ENCODE measurements at regions not wholly inside any gene's neighbourhood (a gene's known extent, or its start where the extent isn't known, plus 50 kb on each side); places are given as distances from the start of the nearest gene placed in this dataset.

- TF ChIP-seq POLR2A (IDR thresholded peaks at IDR 0.05): no peak
- no peak for TF ChIP-seq CTCF (IDR thresholded peaks at IDR 0.05)
- no peak overlapping the region for H3K4me3 ChIP-seq
- H3K27ac ChIP-seq: no peak overlapping the region
- H3K27me3 ChIP-seq: no peaks in the 10 kb centered on the region
- H3K9me3 ChIP-seq: no peaks in the 10 kb centered on the region
- no peaks in the 10 kb centered on the region for H3K36me3 ChIP-seq
- DNase-seq: no peak
- peaks cover 0 to 14% (median 6%) of the 10 kb centered on the region in 4 donors for H3K4me1 ChIP-seq
Observed at GRCh38 chr5:61627531-61627930, 295.5 kb downstream of the ZSWIM6 start.

GRCh38 chr5:61630908-61631307 lies 298.9 kb downstream of the ZSWIM6 start:
- H3K9me3 ChIP-seq: no peaks in the 10 kb centered on the region
- no peaks in the 10 kb centered on the region for H3K27me3 ChIP-seq
- TF ChIP-seq CTCF (IDR thresholded peaks at IDR 0.05): no peak
- TF ChIP-seq POLR2A (IDR thresholded peaks at IDR 0.05): no peak
- H3K36me3 ChIP-seq: no peaks in the 10 kb centered on the region
- H3K4me3 ChIP-seq: no peak overlapping the region
- H3K27ac ChIP-seq: peak overlapping the region in 1 of 4 donors; percentile 13
- DNase-seq: no peak
- H3K4me1 ChIP-seq: peaks cover 0 to 5% (median 2%) of the 10 kb centered on the region in 4 donors

- Histone ChIP-seq H3K27ac (peak overlapping the region in 1 of 4 donors; percentile 13), H3K36me3 (no peaks in the 10 kb centered on the region), H3K9me3 (no peaks in the 10 kb centered on the region), H3K4me3 (no peak overlapping the region), H3K27me3 (no peaks in the 10 kb centered on the region), H3K4me1 (peaks cover 0 to 5% (median 0%) of the 10 kb centered on the region in 4 donors)
- no peak for TF ChIP-seq CTCF (IDR thresholded peaks at IDR 0.05)
- TF ChIP-seq POLR2A (IDR thresholded peaks at IDR 0.05): no peak
- no peak for DNase-seq
Observed at GRCh38 chr5:61631438-61631941, 299.4 kb downstream of the ZSWIM6 start.

- no peak for DNase-seq
- H3K36me3 ChIP-seq: no peaks in the 10 kb centered on the region
- no peak for TF ChIP-seq CTCF (IDR thresholded peaks at IDR 0.05)
- no peaks in the 10 kb centered on the region for H3K27me3 ChIP-seq
- no peaks in the 10 kb centered on the region for H3K9me3 ChIP-seq
- peak overlapping the region in 1 of 4 donors; percentile 13 for H3K27ac ChIP-seq
- no peak overlapping the region for H3K4me3 ChIP-seq
- peaks cover 0 to 5% (median 0%) of the 10 kb centered on the region in 4 donors for H3K4me1 ChIP-seq
Observed at GRCh38 chr5:61632064-61632463, 300.0 kb downstream of the ZSWIM6 start.

GRCh38 chr5:61635271-61635670 lies 303.2 kb downstream of the ZSWIM6 start:
- H3K27ac ChIP-seq: no peak overlapping the region
- H3K36me3 ChIP-seq: no peaks in the 10 kb centered on the region
- no peaks in the 10 kb centered on the region for H3K9me3 ChIP-seq
- TF ChIP-seq POLR2A (IDR thresholded peaks at IDR 0.05) (no peak), CTCF (IDR thresholded peaks at IDR 0.05) (no peak)
- H3K4me1 ChIP-seq: peaks cover 0 to 5% (median 0%) of the 10 kb centered on the region in 4 donors
- DNase-seq: no peak
- no peaks in the 10 kb centered on the region for H3K27me3 ChIP-seq
- no peak overlapping the region for H3K4me3 ChIP-seq

- Histone ChIP-seq H3K4me1 (no peaks in the 10 kb centered on the region), H3K27ac (no peak overlapping the region), H3K27me3 (no peaks in the 10 kb centered on the region), H3K36me3 (no peaks in the 10 kb centered on the region), H3K4me3 (no peak overlapping the region), H3K9me3 (no peaks in the 10 kb centered on the region)
- TF ChIP-seq CTCF (IDR thresholded peaks at IDR 0.05) (no peak), POLR2A (IDR thresholded peaks at IDR 0.05) (no peak)
- no peak for DNase-seq
Observed at GRCh38 chr5:61637566-61637965, 305.5 kb downstream of the ZSWIM6 start.
